Muscle of leg (tissue), 3 donors: ENCODE measurements at regions not wholly inside any gene's neighbourhood (a gene's known extent, or its start where the extent isn't known, plus 50 kb on each side); places are given as distances from the start of the nearest gene placed in this dataset.

Source experiments
- DNase-seq: peaks from one replicate; pipeline ENCODE4 v3.0.0; 2013
- H3K27ac ChIP-seq: one replicate; pipeline ENCODE4 v1.5.1; 2013; ENCODE audit warnings: mild to moderate bottlenecking, low read length, control low read depth
- H3K27me3 ChIP-seq: one replicate; pipeline ENCODE4 v1.6.1; 2013; ENCODE audit warnings: low read length; ENCODE audit not compliant: control insufficient read depth, insufficient read depth
- H3K36me3 ChIP-seq: one replicate; pipeline ENCODE4 v1.6.1; 2013; ENCODE audit warnings: low read length; ENCODE audit not compliant: control insufficient read depth, insufficient read depth
- H3K4me1 ChIP-seq: one replicate; pipeline ENCODE4 v1.6.1; 2013; ENCODE audit warnings: low read length; ENCODE audit not compliant: control insufficient read depth, insufficient read depth
- H3K4me3 ChIP-seq: one replicate; pipeline ENCODE4 v1.5.1; 2013; ENCODE audit warnings: low read length, control low read depth
- H3K9me3 ChIP-seq: replicated peaks from 2 replicates; pipeline ENCODE4 v1.6.1; 2013; ENCODE audit warnings: low read depth, low read length; ENCODE audit not compliant: control insufficient read depth
- WGBS: methylation state at CpG from one replicate; pipeline ENCODE4 v1.1.5; 2013; ENCODE audit warnings: missing lambda C conversion rate; ENCODE audit not compliant: insufficient coverage; 5-methylcytosine and 5-hydroxymethylcytosine counted together

DNA sequence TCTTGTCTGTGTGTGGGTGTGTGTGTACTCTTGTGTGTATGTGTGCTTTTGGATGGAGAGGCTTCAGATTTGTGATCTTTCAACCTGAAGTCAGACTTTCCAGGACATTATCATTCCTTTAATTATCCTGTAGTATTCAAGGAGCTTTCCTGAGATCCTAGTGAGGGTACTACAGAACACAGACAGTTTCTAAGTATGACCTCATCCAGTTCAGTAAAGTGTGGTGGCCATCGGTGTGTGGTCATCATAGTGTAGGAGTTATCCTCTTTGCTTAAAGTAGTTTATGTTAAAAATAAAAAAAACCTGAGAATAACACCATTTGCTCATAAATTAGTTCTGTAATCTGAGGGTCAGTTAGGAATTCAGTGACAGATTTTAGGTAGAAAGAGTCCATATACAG, 478.0 kb upstream of the ACTBL2 start:
- Histone ChIP-seq H3K27ac (no peak overlapping the region), H3K27me3 (no peaks in the 10 kb centered on the region), H3K4me3 (no peak overlapping the region), H3K36me3 (no peaks in the 10 kb centered on the region), H3K9me3 (peaks cover 7% of the 10 kb centered on the region), H3K4me1 (no peaks in the 10 kb centered on the region)
- DNase-seq = no peak
- no CpG with 5 or more reads among the region's 1 CpG for WGBS

DNA sequence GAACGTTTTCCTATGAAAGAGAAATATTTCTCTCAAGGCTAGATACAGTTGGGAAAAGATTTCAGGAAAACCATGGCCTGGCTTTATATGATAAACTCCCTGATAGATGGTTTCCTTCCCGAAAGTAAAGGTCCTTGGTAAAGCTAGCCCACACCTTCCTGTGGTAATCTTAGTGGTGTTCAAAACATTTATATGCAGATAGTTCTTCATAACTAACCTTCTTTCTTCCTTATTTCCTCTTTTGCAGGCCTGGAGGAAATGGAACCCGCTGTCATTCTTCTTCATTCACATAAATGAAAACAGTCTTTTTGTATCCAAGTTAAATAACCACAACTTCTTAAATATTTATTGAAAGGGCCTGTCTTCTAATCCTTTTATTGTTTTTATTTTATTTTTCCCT, 474.0 kb upstream of the ACTBL2 start:
- WGBS = no CpG with 5 or more reads among the region's 3 CpGs
- Histone ChIP-seq H3K27me3 (no peaks in the 10 kb centered on the region), H3K36me3 (no peaks in the 10 kb centered on the region), H3K4me3 (no peak overlapping the region), H3K9me3 (no peaks in the 10 kb centered on the region), H3K4me1 (no peaks in the 10 kb centered on the region), H3K27ac (no peak overlapping the region)
- no peak for DNase-seq

DNA sequence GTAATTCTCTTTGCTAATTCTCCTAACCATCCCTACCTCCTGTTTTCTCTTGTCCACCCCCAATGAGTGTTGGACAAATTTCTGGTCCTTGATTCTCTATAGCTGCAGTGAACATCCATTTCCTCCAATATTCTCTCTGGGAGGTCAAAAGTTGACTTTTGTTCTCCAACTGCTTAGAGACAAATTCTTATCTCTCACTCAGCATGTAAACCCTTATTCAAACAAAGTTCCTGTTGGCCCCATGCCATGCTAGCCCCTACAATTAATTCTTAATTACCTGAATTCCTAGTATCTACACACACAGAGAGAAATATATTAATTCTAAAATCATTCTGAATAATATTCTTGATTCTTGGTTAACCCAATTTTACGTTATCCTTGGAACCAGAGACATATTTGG, 472.9 kb upstream of the ACTBL2 start:
- WGBS = no CpG with 5 or more reads among the region's 1 CpG
- no peak for DNase-seq

DNA sequence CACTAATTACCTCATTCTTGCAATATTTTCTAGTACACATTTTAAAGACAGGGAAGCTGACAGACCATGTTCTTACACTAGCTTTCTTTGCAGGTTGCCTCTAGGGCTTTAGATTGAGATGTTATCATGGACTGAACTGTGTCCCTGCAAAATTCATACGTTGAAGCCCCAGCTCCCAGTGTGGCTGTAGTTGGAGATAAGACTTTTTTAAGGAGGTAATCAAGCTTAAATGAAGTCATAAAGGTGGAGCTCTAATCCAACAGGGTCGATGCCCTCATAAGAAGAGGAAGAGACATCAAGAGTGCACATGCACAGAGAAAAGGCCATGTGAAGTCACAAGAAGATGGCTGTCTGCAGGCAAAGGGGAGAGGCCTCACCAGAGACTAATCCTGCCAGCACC, 471.2 kb upstream of the ACTBL2 start:
- no peaks in the 10 kb centered on the region for H3K36me3 ChIP-seq
- 53% methylated on average over 2 of the region's 2 CpGs for WGBS
- no peaks in the 10 kb centered on the region for H3K9me3 ChIP-seq
- no peak overlapping the region for H3K4me3 ChIP-seq
- H3K27ac ChIP-seq = no peak overlapping the region
- DNase-seq = no peak
- H3K27me3 ChIP-seq = no peaks in the 10 kb centered on the region
- no peaks in the 10 kb centered on the region for H3K4me1 ChIP-seq

More for the DNA sequence above, 472.9 kb upstream of the ACTBL2 start:
- Histone ChIP-seq H3K4me3 (no peak overlapping the region), H3K27ac (no peak overlapping the region), H3K9me3 (no peaks in the 10 kb centered on the region), H3K36me3 (no peaks in the 10 kb centered on the region), H3K27me3 (no peaks in the 10 kb centered on the region), H3K4me1 (no peaks in the 10 kb centered on the region)

DNA sequence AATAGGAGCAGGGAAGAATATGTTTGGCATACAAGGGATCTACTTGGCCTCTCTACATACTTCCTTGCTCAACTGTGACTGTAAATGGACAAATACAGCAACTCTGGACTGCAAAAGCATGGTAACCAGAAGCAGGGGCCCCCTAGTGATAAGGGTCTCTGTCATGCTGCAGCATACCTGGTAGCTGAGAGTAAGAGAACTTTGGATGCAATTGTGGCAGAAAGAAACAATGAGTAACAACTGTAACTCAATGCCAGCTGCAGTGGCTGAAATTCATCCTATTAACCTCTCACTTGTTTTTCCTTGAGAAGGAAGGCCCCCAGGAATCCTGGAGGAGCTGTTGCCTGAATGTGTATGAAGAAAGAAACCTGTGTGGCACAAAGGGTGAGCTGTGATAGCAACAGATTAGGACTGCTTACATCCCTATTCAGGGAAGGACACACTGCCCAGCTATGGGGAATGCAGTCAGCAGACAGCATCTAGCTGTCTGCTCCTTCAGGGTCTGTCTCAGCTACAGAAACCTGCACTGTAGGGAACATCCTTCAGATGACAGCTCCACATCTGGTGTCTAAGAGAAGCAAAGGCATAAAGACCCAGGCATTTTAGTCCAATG, 468.1 kb upstream of the ACTBL2 start:
- Histone ChIP-seq H3K4me3 (no peak overlapping the region), H3K9me3 (no peaks in the 10 kb centered on the region), H3K4me1 (no peaks in the 10 kb centered on the region), H3K27ac (no peak overlapping the region), H3K36me3 (no peaks in the 10 kb centered on the region), H3K27me3 (no peaks in the 10 kb centered on the region)
- DNase-seq = no peak

DNA sequence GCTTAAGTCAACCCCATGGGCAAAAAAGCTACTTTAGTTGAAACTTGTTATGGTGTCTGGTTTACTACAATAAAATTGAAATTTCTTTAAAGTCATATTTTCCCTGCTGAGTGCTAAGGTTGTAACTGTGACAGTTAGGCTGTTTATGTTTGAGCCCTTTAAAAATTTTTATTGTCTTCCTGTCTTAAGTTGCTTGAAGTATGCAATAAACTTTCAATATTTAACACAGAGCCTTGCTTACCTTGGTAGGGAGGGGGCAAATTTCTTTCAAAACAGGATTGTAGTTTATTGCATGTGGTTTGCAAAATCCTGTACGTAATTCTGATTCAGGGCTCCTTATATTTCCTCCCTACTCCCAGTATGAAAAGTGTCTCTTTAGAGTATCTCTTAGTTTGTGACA, 465.5 kb upstream of the ACTBL2 start:
- WGBS = no CpG with 5 or more reads among the region's 1 CpG
- H3K36me3 ChIP-seq = no peaks in the 10 kb centered on the region
- no peaks in the 10 kb centered on the region for H3K9me3 ChIP-seq
- H3K27me3 ChIP-seq = no peaks in the 10 kb centered on the region
- H3K4me3 ChIP-seq = no peak overlapping the region
- H3K27ac ChIP-seq = no peak overlapping the region
- no peaks in the 10 kb centered on the region for H3K4me1 ChIP-seq
- no peak for DNase-seq

DNA sequence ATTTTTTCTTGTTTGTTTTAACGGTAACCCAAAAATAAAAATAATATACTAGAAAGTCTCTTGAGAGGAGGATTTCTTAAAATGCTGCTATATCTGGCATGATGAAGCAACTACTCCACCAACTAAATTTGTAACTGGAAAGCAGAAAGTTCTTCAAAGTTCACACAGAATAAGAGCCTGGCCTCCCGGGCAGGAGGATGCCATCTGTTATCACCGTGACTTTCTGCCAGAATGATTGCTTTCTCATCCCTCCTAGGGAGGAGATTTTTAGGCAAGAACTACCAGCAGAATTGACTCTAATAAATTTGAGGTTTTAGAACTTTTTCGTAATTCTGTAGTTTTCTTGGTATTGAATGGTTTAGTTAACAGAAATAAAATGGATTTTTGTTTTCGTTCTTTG, 464.6 kb upstream of the ACTBL2 start:
- Histone ChIP-seq H3K27me3 (no peaks in the 10 kb centered on the region), H3K27ac (no peak overlapping the region), H3K36me3 (no peaks in the 10 kb centered on the region), H3K4me1 (no peaks in the 10 kb centered on the region), H3K9me3 (no peaks in the 10 kb centered on the region), H3K4me3 (no peak overlapping the region)
- no peak for DNase-seq
- 17% methylated on average over 2 of the region's 5 CpGs for WGBS

DNA sequence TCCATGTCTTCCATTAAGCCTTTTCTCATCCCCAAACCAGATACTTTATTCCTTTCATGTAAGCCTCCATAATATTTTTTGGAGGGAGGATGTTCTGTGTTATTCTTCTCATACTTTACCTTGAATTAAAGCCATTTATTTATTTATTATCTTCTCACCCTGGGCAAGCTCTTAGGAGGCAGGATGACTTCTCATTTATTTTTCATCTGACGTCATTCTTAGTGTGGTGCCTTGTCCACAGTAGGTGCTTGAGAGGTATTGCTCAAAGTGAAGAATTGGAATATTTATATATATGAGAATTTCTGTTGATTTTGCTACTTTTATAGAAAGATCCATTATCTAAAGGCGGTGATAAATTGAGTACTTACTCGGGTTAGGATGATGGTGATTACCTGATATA, 458.3 kb upstream of the ACTBL2 start:
- Histone ChIP-seq H3K4me1 (no peaks in the 10 kb centered on the region), H3K27me3 (no peaks in the 10 kb centered on the region), H3K27ac (no peak overlapping the region), H3K4me3 (no peak overlapping the region), H3K36me3 (no peaks in the 10 kb centered on the region), H3K9me3 (no peaks in the 10 kb centered on the region)
- WGBS = no CpG with 5 or more reads among the region's 3 CpGs
- no peak for DNase-seq

DNA sequence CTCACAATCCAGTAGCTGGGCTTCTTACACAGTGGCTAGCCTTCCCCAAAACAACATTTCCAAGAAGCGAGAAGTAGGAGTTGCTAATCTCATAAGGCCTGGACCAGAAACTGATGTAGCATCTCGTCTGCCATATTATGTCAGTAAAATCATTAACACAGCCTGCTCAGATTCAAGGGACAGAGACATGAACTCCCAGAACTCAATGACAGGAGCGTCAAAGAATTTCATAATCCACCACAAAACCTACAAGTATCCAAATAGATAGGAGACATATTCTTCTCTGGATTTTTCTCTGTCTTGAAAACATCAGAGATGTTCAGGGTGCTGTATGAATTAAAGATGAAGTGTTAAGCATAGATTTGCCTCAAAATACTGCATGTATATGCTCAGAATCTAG, 457.6 kb upstream of the ACTBL2 start:
- H3K4me1 ChIP-seq = no peaks in the 10 kb centered on the region
- H3K9me3 ChIP-seq = no peaks in the 10 kb centered on the region
- no peaks in the 10 kb centered on the region for H3K36me3 ChIP-seq
- DNase-seq = no peak
- H3K4me3 ChIP-seq = no peak overlapping the region
- no peak overlapping the region for H3K27ac ChIP-seq
- 100% methylated on average over 2 of the region's 3 CpGs for WGBS
- H3K27me3 ChIP-seq = no peaks in the 10 kb centered on the region

DNA sequence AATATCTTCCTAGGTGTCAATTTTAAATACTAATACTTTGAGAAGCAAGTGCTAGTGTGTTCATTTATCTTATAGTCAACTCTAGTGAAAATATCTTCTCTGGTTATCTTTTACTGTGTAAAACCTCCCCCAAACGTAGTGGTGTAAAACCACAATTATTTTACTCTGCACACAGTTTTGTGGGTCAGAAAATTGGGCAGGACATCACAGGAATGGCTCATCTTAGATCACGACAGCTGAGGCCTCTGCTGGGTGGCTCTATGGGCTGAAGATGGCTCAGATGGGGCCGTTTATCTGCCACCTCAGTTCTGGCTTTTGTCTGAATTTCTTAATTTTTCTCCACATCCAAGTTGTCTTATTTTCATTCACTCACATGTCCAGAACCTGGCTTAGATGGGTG, 457.2 kb upstream of the ACTBL2 start:
- Histone ChIP-seq H3K4me1 (no peaks in the 10 kb centered on the region), H3K27me3 (no peaks in the 10 kb centered on the region), H3K9me3 (no peaks in the 10 kb centered on the region), H3K4me3 (no peak overlapping the region), H3K27ac (no peak overlapping the region), H3K36me3 (no peaks in the 10 kb centered on the region)
- 0% methylated on average over 1 of the region's 3 CpGs for WGBS
- DNase-seq = no peak

DNA sequence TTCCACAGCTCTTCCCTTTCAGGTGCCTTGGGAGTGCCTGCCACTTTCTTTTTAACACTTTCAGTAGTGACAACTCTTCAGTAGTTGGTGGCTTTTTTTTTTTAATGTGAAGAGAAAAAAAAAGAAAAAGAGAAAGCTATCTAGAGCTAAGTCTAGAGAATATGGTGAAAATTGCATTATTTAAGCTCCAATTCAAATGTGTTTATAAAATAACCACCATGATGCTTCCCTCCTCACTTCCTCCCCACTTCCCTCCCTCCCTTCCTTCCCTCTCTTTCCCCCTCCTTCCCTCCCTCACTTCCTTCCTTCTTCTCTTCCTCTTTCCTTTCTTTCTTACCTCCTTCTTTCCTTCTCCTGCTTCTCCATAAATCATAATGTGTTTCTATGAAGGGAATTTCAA, 456.7 kb upstream of the ACTBL2 start:
- Histone ChIP-seq H3K9me3 (no peaks in the 10 kb centered on the region), H3K27me3 (no peaks in the 10 kb centered on the region)
- no peak for DNase-seq

More for the DNA sequence above, 456.7 kb upstream of the ACTBL2 start:
- Histone ChIP-seq H3K4me3 (no peak overlapping the region), H3K27ac (no peak overlapping the region), H3K36me3 (no peaks in the 10 kb centered on the region), H3K4me1 (no peaks in the 10 kb centered on the region)
